ENCODE measurements at regions not wholly inside any gene's neighbourhood (a gene's known extent, or its start where the extent isn't known, plus 50 kb on each side); places are given as distances from the start of the nearest gene placed in this dataset.

DNA sequence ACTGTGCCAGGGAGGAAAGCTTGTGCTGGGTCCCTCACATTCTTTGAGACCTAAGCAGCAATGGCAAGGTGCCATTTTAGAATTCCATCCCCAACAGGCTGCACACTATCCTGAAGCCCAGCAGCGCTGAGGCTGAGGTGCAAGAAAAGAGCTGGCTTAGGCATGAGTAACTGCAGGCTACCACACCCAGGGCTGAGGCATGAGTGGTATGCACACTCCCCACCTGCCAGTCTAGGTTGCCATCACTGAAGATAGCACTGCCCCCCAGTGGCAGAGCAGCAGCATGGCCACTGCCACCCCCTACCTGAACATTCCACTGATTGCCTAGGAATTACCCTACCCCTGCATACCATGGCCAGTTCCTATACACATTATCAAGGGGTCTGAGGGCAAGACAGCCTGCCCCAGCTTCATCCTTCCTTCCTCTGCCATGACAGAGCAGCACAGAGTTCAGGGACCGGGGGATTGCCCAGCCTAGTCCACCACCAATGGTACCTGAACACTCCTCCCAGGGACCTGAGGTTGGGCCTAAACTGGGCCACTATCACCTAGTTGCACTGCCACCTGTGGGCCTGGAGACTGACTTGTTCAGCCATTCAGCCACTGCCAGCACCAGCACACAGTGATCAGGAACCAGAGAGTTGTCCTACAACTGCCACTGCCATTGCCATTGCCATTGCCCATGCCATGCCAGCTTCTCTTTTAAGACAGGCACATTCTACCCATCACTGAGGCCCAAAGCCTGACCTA, 129.8 kb downstream of the SATB1 start:
- no peak for DNase-seq

DNA sequence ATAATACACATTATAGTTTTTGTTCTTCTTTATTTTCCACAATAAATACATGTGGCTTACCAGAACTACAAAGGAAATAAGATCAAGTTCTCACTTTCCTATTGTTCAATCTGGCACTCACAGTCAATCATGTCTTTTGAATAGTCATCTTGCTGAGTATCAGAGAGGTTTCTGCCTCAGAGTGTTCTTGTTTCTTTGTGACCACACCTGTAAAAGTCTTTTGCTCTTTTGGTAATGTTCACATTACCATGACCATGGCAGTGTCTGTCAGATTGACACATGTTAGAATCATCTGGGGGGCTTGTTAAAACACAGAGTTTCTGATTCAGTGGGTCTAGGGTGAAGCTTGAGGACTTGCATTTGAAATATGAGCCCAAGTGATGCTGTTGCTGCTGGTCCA, 135.0 kb downstream of the SATB1 start:
- DNase-seq: no peak

DNA sequence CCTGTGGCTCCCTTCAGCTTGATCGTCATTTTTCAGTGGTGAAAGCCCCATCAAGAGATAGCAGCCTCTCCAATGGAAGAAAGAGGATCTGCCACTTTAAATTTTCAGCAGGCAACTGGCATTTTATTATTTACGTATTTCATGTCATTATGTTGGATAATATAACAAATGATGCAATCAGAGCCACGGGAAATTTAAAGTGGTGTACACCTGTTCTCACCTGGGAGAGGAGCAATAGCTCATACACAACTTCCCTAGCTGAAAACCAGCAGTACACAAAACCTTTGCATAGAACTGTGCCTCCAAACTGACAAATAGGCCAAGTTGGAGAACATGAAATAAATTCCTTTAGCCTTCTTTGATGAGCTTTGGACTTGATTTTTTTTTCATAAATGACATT, 136.9 kb downstream of the SATB1 start:
- DNase-seq: no peak

DNA sequence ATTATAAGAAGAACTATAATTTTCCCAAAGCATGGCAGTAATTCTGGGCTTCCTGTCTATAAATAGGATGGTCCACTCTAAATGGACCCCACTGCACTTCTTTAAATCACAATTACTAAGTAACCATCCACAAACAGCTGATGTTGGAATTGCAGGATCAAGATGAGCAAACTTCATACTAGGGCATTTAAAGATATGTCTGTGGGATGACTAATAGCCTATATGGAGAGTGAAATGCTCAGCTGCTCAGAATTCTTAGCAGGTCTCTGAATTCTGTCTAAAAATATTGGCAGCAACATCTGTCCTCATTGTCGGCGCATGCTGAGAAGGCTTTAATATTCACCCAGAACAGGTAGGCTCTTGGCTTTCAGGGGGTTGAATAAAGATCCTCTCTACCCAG, 140.4 kb downstream of the SATB1 start:
- DNase-seq: no peak

- DNase-seq: no peak
These were observed 141.5 kb downstream of the SATB1 start for GRCh38 chr3:18283680-18284079.

GRCh38 chr3:18282507-18282906, 142.6 kb downstream of the SATB1 start:
- DNase-seq: no peak

DNA sequence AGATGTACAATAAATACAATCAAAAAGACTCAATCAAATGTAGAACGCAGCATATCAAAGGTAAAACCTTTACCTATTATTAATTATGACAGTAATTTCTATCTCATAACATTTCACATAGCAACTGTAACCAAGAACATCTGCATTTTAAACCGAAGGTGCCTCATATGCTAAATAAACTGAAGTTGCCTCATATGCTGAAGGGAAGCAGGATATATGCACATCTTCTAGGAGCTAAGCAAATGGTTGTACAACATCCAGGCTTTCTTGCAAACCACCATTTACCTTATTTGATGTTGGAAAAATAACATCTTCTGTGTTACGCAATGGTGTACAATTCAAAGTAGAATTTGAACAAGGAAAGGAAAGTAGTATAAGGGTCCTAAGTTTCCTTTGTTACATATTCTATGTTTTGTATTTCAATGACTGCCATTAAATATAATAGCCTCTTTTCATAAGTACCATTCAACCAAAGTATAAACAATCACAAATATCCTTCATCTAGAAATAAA, 145.9 kb downstream of the SATB1 start:
- no peak for DNase-seq

- DNase-seq: no peak
These were observed 160.3 kb downstream of the SATB1 start for GRCh38 chr3:18264853-18265252.

DNA sequence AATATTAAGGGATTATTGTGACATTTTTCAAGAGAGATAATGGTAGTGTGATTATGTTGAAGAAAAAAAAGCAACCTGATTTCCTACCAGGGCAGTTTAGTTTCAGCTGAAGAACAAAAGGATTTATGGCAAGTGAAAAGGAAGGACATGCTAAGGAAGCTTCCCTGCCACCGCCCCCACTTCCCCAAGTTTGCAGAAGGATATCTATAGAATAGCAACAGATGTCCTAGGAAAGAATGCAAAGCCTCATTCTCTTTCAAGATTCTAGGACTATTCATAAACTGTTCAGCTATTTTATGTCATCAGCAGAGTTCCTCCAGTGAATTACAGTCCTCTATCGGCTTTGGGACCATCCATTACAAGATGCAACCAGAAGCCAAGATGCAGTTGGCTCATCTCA, 160.8 kb downstream of the SATB1 start:
- DNase-seq: no peak

DNA sequence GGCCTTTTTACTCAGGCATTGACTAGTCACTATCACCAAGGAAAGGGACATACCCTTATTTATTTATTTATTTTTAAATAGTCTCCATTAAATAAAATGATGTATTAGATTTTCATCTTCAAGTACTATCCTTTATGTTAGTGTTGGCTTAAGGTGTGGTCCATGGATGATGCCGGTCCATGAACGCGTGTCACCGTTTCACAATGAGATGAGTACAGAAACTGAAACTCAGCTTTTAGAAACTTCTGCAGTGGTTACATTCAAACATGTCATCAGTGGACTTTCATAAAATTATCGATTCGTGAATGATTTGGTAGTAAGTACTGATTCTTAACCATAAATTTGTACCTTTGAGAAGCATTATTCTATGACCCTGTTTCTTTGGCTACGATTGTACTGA, 166.6 kb downstream of the SATB1 start:
- no peak for DNase-seq

- DNase-seq: no peak
These were observed 172.6 kb downstream of the SATB1 start for GRCh38 chr3:18252578-18252977.

DNA sequence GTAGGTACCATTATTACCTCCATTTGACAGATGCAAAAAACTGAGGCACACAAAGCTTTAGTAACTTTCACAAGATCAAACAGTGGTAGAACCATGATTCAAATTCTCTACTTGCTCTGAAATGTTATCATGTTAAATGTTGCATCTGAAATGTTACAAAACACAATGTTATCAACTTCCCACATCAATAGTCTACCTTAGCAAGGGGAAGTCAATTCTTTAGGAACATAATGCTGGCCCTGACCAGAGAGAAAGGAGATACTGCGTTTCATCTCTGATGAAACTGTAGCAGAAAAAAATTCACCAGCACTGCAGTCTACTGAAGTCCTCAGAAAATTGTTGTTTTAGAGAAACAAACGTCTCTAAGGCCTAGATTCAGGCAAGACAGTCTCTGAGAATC, 174.1 kb downstream of the SATB1 start:
- no peak for DNase-seq

DNA sequence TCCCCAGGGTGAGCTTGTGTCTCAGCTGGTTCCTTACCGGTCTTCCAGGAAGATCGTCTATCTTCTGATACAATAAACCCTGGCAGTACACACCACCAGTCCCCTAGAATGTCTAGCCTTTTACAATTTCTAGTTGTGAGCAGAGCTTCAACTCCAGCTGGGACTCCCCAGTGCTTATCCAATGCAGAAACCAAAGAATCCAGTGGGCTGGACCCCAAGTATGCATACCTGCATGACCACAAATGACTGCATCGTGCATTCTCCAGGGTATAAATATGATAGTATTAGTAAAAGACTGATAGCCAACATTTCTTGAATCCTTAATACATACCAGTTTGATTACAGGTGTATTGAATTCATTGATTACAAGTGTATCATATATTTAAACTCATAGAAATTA, 176.0 kb downstream of the SATB1 start:
- DNase-seq: no peak

GRCh38 chr3:18247776-18248310, 177.3 kb downstream of the SATB1 start:
- DNase-seq: no peak

- DNase-seq: no peak
These were observed 177.9 kb downstream of the SATB1 start for GRCh38 chr3:18247139-18247695.

DNA sequence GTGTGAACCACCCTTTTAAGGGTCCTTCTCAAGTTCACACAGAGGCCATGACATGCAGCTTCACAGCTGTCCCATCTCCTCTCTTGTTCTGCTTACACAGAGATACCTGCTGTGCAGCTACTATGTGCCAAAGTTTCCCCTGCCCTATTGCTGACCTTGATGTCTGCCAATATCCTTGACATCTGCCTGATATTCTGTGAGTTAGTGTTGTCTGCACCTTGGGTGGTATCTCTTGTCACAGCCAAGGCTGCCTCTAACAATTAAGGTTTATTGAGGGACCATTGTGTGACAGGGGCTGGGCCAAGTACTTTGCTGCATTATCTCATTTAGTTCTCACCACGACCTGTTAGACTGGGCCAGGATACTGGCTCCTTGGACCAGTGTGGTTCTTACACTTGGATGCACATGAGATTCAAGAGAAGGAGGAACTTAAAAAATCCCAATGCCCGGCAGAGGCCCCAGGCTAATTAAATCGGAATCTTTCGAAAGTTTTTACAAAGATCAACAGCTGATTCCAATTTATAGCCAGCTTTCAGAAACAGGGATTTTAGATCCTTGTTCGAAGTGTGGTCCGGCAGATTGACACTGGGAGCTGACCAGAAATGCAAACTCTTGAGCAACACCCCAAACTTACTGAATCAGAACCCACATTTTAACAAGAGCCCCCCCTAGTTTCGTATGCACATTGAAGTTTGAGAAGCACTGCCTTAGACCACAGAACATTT, 178.6 kb downstream of the SATB1 start:
- DNase-seq: no peak

DNA sequence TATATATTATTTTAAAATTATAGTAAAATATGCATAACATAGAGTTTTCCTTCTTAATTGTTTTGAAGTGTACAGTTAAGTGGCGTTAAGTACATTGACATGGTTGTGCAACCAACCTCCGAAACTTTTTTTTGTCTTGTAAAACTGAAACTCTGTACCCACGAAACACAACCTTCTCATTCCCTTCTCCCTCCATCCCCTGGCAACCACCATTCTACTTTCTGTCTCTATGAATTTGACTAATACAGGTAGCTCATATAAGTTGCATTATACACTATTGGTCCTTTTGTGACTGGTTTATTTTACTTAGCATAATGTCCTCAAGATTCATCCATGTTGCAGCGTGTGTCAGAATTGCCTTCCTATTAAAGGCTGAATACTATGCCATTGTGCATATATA, 179.4 kb downstream of the SATB1 start:
- no peak for DNase-seq

GRCh38 chr3:18241837-18242236, 183.3 kb downstream of the SATB1 start:
- no peak for DNase-seq

GRCh38 chr3:18239674-18240073, 185.5 kb downstream of the SATB1 start:
- DNase-seq: no peak

DNA sequence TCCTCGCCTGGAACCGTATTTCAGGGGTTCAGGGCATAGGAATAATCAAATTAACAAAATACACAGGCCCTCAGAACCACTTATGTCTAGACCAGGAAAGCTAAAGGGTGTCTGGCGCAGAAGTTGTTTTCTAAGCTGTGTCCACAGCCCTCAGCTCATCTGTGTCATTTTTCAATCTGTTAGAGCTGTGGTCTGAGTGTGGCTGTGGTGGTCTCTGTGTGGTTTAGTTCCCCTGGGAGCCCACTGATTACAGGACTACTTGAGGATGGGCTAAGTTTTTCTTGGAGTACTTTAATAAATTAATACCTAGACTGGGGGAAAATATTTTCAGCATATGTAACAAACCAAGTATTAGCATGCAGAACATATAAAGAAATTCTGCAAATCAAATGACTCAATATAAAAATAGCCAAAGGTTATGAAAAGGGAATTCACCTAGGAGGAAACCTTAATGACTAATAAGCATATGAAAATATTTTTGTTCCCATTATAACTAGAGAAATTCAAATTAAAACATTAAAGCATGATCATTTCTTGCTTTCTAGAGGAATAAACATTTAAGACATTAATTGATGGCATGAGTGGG, 186.3 kb downstream of the SATB1 start:
- DNase-seq: no peak

DNA sequence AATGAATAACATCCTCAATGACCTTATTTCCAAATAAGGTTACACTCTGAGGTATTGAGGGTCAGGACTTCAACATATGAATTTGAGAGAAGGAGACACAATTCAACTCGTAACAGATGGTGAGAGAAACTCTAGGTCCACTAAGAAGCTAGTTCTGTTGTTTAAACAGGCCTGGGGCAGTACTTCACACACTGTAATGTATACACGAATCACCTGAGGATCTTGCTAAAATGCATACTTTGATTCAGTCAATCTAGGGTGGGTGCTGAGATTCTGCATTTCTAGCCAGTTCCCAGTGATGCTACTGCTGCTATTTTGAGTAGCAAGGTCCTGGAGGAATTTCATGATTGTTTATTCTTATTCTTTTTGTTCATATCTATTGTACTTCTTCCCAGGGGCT, 186.8 kb downstream of the SATB1 start:
- DNase-seq: no peak

DNA sequence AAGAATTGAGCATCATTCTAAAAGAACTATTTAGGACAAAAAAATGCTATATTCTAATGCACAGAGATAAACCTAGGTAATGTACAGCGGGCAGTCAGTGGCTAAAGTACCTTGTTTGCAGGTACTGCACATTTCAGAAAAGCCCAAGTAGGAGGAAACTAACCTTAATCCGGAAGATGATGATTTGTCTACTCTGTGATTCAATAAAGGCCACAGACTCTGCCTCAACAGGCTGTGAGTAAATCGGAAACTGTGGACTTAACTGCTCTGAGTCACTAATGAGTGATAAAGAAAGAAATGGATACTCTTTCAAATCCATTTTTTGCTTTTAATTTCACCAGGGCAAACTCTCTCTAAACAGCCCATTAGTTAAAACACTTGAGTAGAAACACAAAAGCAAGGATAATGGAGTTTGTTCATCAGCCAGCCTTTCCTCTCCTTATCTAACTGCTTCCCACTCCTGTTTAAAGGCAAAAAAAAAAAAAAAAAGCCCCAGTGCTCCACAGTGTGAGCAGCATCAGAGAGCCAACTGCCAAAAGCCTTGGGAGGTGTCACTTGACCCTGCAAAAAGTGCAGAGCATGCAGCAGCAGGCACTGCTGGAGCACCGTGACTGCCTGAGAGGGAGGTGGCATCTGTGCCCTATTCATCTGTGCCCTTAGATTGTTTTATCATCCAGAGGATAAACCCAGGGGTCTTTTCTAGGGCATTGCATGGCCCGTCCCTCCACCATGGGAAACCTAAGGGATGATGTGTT, 187.7 kb downstream of the SATB1 start:
- DNase-seq: no peak

All from occipital lobe (tissue), 1 donor.